Retinal pigment epithelial cell (primary cell): ENCODE measurements at regions not wholly inside any gene's neighbourhood (a gene's known extent, or its start where the extent isn't known, plus 50 kb on each side); places are given as distances from the start of the nearest gene placed in this dataset.

ENCODE experiments used
- DNase-seq: peaks from one replicate; pipeline ENCODE4 v3.0.0-alpha.2; 2010; ENCODE audit warnings: low read depth
- H3K4me3 ChIP-seq: 2 replicates; pipeline ENCODE4 v1.5.1; 2011; ENCODE audit warnings: mild to moderate bottlenecking, low read length, control low read depth, moderate library complexity
- CTCF ChIP-seq: conservative IDR thresholded peaks from 2 replicates; pipeline ENCODE4 v1.5.1; 2011; ENCODE audit warnings: low read depth, low read length, control low read depth, inconsistent platforms

GRCh38 chr20:53850319-53850718 lies 220.1 kb downstream of the BCAS1 start:
- TF ChIP-seq CTCF: no peak
- no peak for DNase-seq
- H3K4me3 ChIP-seq: no peak overlapping the region

GRCh38 chr20:53849471-53850059 lies 220.8 kb downstream of the BCAS1 start:
- no peak for TF ChIP-seq CTCF
- no peak for DNase-seq
- no peak overlapping the region for H3K4me3 ChIP-seq

GRCh38 chr20:53848304-53848703 lies 222.1 kb downstream of the BCAS1 start:
- H3K4me3 ChIP-seq: no peak overlapping the region
- no peak for DNase-seq
- TF ChIP-seq CTCF: no peak

GRCh38 chr20:53847837-53848170 lies 222.6 kb downstream of the BCAS1 start:
- TF ChIP-seq CTCF: no peak
- DNase-seq: no peak
- H3K4me3 ChIP-seq: no peak overlapping the region

GRCh38 chr20:53847139-53847836 lies 223.1 kb downstream of the BCAS1 start:
- H3K4me3 ChIP-seq: no peak overlapping the region
- no peak for DNase-seq
- TF ChIP-seq CTCF: no peak

GRCh38 chr20:53846640-53847039 lies 223.8 kb downstream of the BCAS1 start:
- no peak overlapping the region for H3K4me3 ChIP-seq
- no peak for DNase-seq
- no peak for TF ChIP-seq CTCF

GRCh38 chr20:53845980-53846379 lies 224.4 kb downstream of the BCAS1 start:
- no peak for DNase-seq
- no peak overlapping the region for H3K4me3 ChIP-seq
- no peak for TF ChIP-seq CTCF
